ENCODE measurements at regions not wholly inside any gene's neighbourhood (a gene's known extent, or its start where the extent isn't known, plus 50 kb on each side); places are given as distances from the start of the nearest gene placed in this dataset.

- CTCF ChIA-PET (ENCODE audit: low intra/inter-chr PET ratio, low total read pairs): no interaction called here
- no peak for FAIRE-seq
- WGBS (ENCODE audit: low lambda C conversion rate): 4% methylated on average over 7 of the region's 7 CpGs
Observed at GRCh38 chr2:893311-893710, 57.3 kb upstream of the SNTG2 start.

DNA sequence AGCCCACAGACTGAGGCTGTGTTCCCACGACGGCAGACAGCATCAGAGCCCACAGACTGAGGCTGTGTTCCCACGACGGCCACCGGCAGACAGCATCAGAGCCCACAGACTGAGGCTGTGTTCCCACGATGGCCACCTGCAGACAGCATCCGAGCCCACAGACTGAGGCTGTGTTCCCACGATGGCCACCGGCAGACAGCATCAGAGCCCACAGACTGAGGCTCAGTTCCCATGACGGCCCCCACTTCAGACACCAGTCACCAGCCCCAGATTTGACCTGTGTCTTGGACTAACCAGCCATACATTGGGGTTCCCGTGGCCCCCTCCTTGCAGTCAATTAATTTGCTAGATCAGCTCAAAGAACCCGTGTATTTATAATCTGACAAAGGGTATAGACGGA lies 57.8 kb upstream of the SNTG2 start:
- FAIRE-seq: no peak
- Histone ChIP-seq H3K36me3 (replicated peaks in 1 of 2; ENCODE audit: control insufficient read depth in 1 of 2, insufficient read depth in 2 of 2, low read length in 2 of 2) (no peaks in the 10 kb centered on the region), H3K9ac (ENCODE audit: insufficient read depth, low read depth, low read length) (no peak overlapping the region), H3K4me2 (ENCODE audit: low read depth, low read length) (no peak overlapping the region), H2AFZ (ENCODE audit: low read length) (no peak overlapping the region), H3K79me2 (ENCODE audit: insufficient read depth, low read length) (no peaks in the 10 kb centered on the region), H3K9me3 (ENCODE audit: low read length) (no peaks in the 10 kb centered on the region; the same call in 1 of the 2 replicates), H3K4me3 (replicated peaks in 1 of 3; ENCODE audit: insufficient read depth in 1 of 3, low read depth in 2 of 3, low read length in 3 of 3) (no peak overlapping the region), H3K4me1 (ENCODE audit: insufficient read depth, low read length) (no peaks in the 10 kb centered on the region), H3K27ac (ENCODE audit: extremely low read length, insufficient read depth, low read length) (no peak overlapping the region), H3K27me3 (ENCODE audit: control insufficient read depth in 1 of 2, insufficient read depth in 2 of 2, low read length in 2 of 2) (peaks cover 0 to 24% of the 10 kb centered on the region in 2 experiments; a peak in 3 of 5 replicates), H4K20me1 (ENCODE audit: insufficient read depth, low read length) (no peaks in the 10 kb centered on the region)
- TF ChIP-seq AKNA (CRISPR knock-in tag; IDR thresholded peaks at IDR 0.05; ENCODE audit: borderline replicate concordance): no peak
- TF ChIP-seq MAFK (conservative IDR thresholded peaks at IDR 0.05 in 1 of 2, IDR thresholded peaks at IDR 0.05 in 1 of 2; ENCODE audit: low read length in 2 of 2): 0 out of 4 replicates have a peak, but pooled peaks of 1 of the 2 experiments have one; percentile 6
- no peak for ATAC-seq
- in situ Hi-C loops (cut with HindIII; ENCODE audit: extremely low pct_ligation_motif_present, low pct_unique_long_range_greater_than_20kb) (no loop called here), intact Hi-C loops (cut with micrococcal nuclease; ENCODE audit: unreplicated experiment) (no loop called here)
- DNase-seq (ENCODE audit: low spot score): no peak
- BruUV-seq (replicated peaks): no TSS peak
- CTCF ChIA-PET (ENCODE audit: low intra/inter-chr PET ratio, low total read pairs): no interaction called here
- POLR2A ChIA-PET: no interaction called here
- WGBS (ENCODE audit: low lambda C conversion rate): 29% methylated on average over 8 of the region's 13 CpGs

More at GRCh38 chr2:893311-893710, 57.3 kb upstream of the SNTG2 start:
- Histone ChIP-seq H3K27me3 (ENCODE audit: control insufficient read depth in 1 of 2, insufficient read depth in 2 of 2, low read length in 2 of 2) (peaks cover 0 to 20% of the 10 kb centered on the region in 2 experiments; a peak in 3 of 5 replicates), H3K4me3 (replicated peaks in 1 of 3; ENCODE audit: insufficient read depth in 1 of 3, low read depth in 2 of 3, low read length in 3 of 3) (no peak overlapping the region), H3K36me3 (replicated peaks in 1 of 2; ENCODE audit: control insufficient read depth in 1 of 2, insufficient read depth in 2 of 2, low read length in 2 of 2) (no peaks in the 10 kb centered on the region), H2AFZ (ENCODE audit: low read length) (no peak overlapping the region), H3K9ac (ENCODE audit: insufficient read depth, low read depth, low read length) (no peak overlapping the region), H3K9me3 (ENCODE audit: low read length) (no peaks in the 10 kb centered on the region; the same call in 1 of the 2 replicates), H4K20me1 (ENCODE audit: insufficient read depth, low read length) (no peaks in the 10 kb centered on the region), H3K4me1 (ENCODE audit: insufficient read depth, low read length) (no peaks in the 10 kb centered on the region), H3K4me2 (ENCODE audit: low read depth, low read length) (no peak overlapping the region), H3K79me2 (ENCODE audit: insufficient read depth, low read length) (no peaks in the 10 kb centered on the region), H3K27ac (ENCODE audit: extremely low read length, insufficient read depth, low read length) (no peak overlapping the region)
- no peak for ATAC-seq
- TF ChIP-seq ARID3A (IDR thresholded peaks at IDR 0.05; ENCODE audit: low read depth, low read length): no peak
- TF ChIP-seq HOXA7 (CRISPR knock-in tag; IDR thresholded peaks at IDR 0.05): no peak
- TF ChIP-seq KMT2B (CRISPR knock-in tag; IDR thresholded peaks at IDR 0.05): no peak
- no peak for TF ChIP-seq ZNF232 (CRISPR knock-in tag; IDR thresholded peaks at IDR 0.05; ENCODE audit: borderline replicate concordance)
- no peak for TF ChIP-seq KDM4B (CRISPR knock-in tag; IDR thresholded peaks at IDR 0.05)
- no peak for TF ChIP-seq RFXANK (CRISPR knock-in tag; IDR thresholded peaks at IDR 0.05)
- TF ChIP-seq SMARCC2 (IDR thresholded peaks at IDR 0.05): no peak
- no peak for TF ChIP-seq JUN (CRISPR knock-in tag; IDR thresholded peaks at IDR 0.05)
- TF ChIP-seq RFXAP (CRISPR knock-in tag; IDR thresholded peaks at IDR 0.05; ENCODE audit: borderline replicate concordance): no peak
- POLR2A ChIA-PET: no interaction called here
- no TSS peak for BruUV-seq (replicated peaks)
- intact Hi-C loops (cut with micrococcal nuclease; ENCODE audit: unreplicated experiment): no loop called here
- in situ Hi-C loops (cut with HindIII; ENCODE audit: extremely low pct_ligation_motif_present, low pct_unique_long_range_greater_than_20kb): no loop called here
- DNase-seq (ENCODE audit: low spot score): no peak
